Cardiac muscle cell (in vitro differentiated cells and primary cell): ENCODE measurements at regions not wholly inside any gene's neighbourhood (a gene's known extent, or its start where the extent isn't known, plus 50 kb on each side); places are given as distances from the start of the nearest gene placed in this dataset.

ENCODE experiments used
- DNase-seq, 2 donors: peaks; one replicate each; pipeline versions ENCODE4 v3.0.0 to v3.0.0-alpha.2; 2010 to 2017; ENCODE audit warnings: low read depth in 1 of 2, low spot score in 1 of 2
- H3K27ac ChIP-seq: fragments of 200-600 bp; sonication (generic); 2 replicates; pipeline ENCODE4 v1.5.1; 2016
- H3K27me3 ChIP-seq: fragments of 200-600 bp; sonication (generic); 2 replicates; pipeline ENCODE4 v1.6.0; 2016; ENCODE audit warnings: control low read depth
- H3K36me3 ChIP-seq: fragments of 200-600 bp; sonication (generic); 2 replicates; pipeline ENCODE4 v1.5.1; 2016; ENCODE audit warnings: control low read depth
- H3K4me1 ChIP-seq: fragments of 200-600 bp; sonication (generic); 2 replicates; pipeline ENCODE4 v1.8.1; 2017; ENCODE audit warnings: low read depth, mild to moderate bottlenecking, mixed run types
- H3K4me3 ChIP-seq: fragments of 200-600 bp; sonication (generic); 2 replicates; pipeline ENCODE4 v1.5.1; 2016; ENCODE audit warnings: mild to moderate bottlenecking
- H3K9me3 ChIP-seq: fragments of 200-600 bp; sonication (generic); 2 replicates; pipeline ENCODE4 v1.5.1; 2017; ENCODE audit warnings: low read depth, mild to moderate bottlenecking, control low read depth
- CTCF ChIP-seq: IDR thresholded peaks from 2 replicates; pipeline ENCODE4 v1.5.1; 2012; ENCODE audit warnings: low read depth, mild to moderate bottlenecking, low read length

- Histone ChIP-seq H3K4me1 (peaks cover 8% of the 10 kb centered on the region), H3K4me3 (no peak overlapping the region), H3K9me3 (no peaks in the 10 kb centered on the region), H3K27ac (no peak overlapping the region), H3K36me3 (no peaks in the 10 kb centered on the region), H3K27me3 (no peaks in the 10 kb centered on the region)
- DNase-seq = peak in 1 of 2 donors; percentile 84
- no peak for TF ChIP-seq CTCF
Observed at GRCh38 chr3:157785102-157785826, 282.0 kb upstream of the VEPH1 start.

GRCh38 chr3:157782236-157782635, 279.0 kb upstream of the VEPH1 start:
- H3K4me1 ChIP-seq = peaks cover 8% of the 10 kb centered on the region
- no peaks in the 10 kb centered on the region for H3K27me3 ChIP-seq
- TF ChIP-seq CTCF = no peak
- no peaks in the 10 kb centered on the region for H3K9me3 ChIP-seq
- peak in 1 of 2 donors; percentile 29 for DNase-seq
- H3K4me3 ChIP-seq = no peak overlapping the region
- H3K27ac ChIP-seq = no peak overlapping the region
- H3K36me3 ChIP-seq = no peaks in the 10 kb centered on the region

GRCh38 chr3:157776861-157777260, 273.6 kb upstream of the VEPH1 start:
- DNase-seq = no peak
- no peak overlapping the region for H3K4me3 ChIP-seq
- no peaks in the 10 kb centered on the region for H3K27me3 ChIP-seq

GRCh38 chr3:157775446-157775845, 272.2 kb upstream of the VEPH1 start:
- no peaks in the 10 kb centered on the region for H3K4me1 ChIP-seq
- no peak for TF ChIP-seq CTCF
- no peaks in the 10 kb centered on the region for H3K36me3 ChIP-seq
- H3K9me3 ChIP-seq = no peaks in the 10 kb centered on the region
- no peak overlapping the region for H3K4me3 ChIP-seq
- DNase-seq = no peak
- H3K27ac ChIP-seq = no peak overlapping the region
- H3K27me3 ChIP-seq = no peaks in the 10 kb centered on the region

More at GRCh38 chr3:157776861-157777260, 273.6 kb upstream of the VEPH1 start:
- Histone ChIP-seq H3K27ac (no peak overlapping the region), H3K4me1 (no peaks in the 10 kb centered on the region), H3K36me3 (no peaks in the 10 kb centered on the region), H3K9me3 (no peaks in the 10 kb centered on the region)
- TF ChIP-seq CTCF = no peak

- H3K4me1 ChIP-seq = no peaks in the 10 kb centered on the region
- no peak for TF ChIP-seq CTCF
- no peaks in the 10 kb centered on the region for H3K36me3 ChIP-seq
- H3K27ac ChIP-seq = no peak overlapping the region
- H3K27me3 ChIP-seq = no peaks in the 10 kb centered on the region
- no peaks in the 10 kb centered on the region for H3K9me3 ChIP-seq
- no peak overlapping the region for H3K4me3 ChIP-seq
- no peak for DNase-seq
Observed at GRCh38 chr3:157769378-157769777, 266.2 kb upstream of the VEPH1 start.
